Stimulated activated CD8-positive, alpha-beta memory T cell treated with anti-CD3 and anti-CD28 coated beads, Interleukin-12 subunit alpha, Interleukin-12 subunit beta, amount 100 ng/mL, for 4 hours (primary cell): ENCODE measurements at regions not wholly inside any gene's neighbourhood (a gene's known extent, or its start where the extent isn't known, plus 50 kb on each side); places are given as distances from the start of the nearest gene placed in this dataset.
"Not testable (repeated sequence)": the region's sequence is repeated elsewhere in the genome, so short reads cannot be mapped to it uniquely, and the experiment has no call there.

Experiments used
- DNase-seq: peaks from one replicate; pipeline ENCODE4 v3.0.0-alpha.2; 2020; ENCODE audit warnings: low read depth

DNA sequence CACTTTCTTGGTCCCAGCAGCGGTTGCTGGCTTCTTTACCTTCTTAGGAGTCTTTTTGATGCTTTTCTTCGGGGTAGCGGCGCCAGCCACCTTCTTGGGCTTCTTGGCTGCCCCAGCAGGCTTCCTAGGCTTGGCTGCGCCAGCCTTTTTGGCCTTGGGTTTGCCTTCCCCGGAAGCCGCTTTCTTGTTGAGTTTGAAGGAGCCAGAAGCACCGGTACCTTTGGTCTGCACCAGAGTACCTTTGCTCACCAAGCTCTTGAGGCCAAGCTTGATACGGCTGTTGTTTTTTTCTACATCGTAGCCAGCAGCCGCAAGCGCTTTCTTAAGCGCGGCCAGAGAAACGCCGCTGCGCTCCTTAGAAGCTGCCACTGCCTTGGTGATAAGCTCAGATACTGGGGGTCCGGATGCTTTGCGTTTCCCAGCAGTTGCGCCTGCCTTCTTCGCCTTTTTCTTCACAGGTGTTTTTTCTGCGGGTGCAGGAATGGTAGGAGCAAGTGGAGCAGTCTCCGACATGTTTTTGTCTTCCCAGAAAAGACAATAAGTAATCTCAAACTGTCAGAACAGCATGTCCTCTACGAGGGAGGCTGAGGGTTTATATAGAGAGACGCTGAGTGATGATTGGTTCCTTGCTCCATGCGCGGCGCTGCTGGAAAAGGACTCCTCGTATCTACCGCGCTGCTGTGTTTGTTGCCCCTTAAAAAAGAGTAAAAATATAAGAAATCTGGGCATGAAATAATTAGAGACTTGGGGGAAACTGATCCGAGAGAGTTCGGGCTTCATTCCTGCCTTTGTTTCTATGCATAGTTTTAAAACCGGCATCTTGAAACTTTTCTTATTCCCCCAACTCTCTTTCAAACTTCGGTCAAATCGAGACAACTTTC is 130.3 kb upstream of the BTN3A2 start:
- DNase-seq, result peak; percentile 38

DNA sequence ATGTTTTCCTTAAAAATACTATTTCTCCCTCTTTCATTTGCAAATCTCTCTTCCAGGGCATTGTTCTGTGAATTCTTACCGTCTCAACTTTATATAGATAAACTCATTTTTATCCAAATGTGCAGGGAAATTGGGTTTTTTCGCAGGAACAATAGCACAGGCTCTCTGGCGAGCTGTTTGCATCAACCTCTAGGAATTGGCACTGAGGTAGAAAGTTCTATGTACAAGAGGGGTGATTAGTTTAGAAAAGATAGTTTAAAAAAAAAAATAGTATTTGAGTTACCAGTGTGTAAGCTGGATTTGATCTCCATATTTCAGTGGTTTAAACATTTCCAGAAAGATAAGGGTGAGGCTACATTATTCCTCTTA is 129.7 kb upstream of the BTN3A2 start:
- DNase-seq, result no peak

DNA sequence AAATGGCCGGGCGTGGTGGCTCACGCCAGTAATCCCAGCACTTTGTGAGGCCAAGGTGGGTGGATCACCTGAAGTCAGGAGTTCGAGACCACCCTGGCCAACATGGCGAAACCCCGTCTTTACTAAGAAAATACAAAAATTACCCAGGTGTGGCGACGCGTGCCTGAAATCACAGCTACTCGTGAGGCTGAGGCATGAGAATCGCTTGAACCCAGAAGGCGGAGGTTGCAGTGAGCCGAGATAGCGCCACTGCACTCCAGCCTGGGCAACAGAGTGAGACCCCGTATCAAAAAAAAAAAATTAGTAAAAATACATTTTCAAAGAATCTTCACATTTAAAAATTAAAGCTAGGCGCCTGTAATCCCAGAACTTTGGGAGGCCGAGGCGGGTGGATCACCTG is 125.6 kb upstream of the BTN3A2 start:
- not testable (repeated sequence) for DNase-seq

DNA sequence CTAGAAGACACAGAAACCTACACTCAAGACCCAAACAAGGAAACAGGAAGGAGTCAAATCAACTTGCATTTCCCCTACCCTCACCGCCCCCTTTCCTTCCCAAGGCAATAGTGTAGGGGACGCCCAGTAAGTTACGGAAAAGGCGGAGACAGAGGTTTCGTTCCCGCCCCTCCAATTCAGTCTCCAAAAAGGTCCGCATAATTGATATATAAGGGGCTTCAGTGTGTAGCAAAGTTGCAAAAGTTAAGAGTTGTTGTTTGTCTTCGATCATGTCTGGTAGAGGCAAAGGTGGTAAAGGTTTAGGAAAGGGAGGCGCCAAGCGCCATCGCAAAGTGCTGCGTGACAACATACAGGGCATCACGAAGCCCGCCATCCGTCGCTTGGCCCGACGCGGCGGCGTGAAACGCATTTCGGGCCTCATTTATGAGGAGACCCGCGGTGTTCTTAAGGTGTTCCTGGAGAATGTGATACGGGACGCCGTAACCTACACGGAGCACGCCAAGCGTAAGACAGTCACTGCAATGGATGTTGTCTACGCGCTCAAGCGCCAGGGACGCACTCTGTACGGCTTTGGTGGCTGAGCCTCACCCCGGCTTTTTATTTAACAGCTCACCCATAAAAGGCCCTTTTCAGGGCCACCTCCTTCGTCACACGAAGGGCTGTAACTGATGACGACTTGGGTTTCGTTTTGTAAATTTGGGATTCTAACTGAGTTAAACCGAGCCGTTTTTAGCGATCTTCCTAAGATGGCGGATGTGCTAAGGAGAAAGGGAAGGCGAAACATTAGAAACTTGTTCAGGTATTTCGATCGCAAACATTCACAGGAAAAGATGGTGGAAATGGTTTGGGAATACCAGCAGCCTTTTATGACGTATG is 124.6 kb upstream of the BTN3A2 start:
- peak; percentile 41 for DNase-seq

DNA sequence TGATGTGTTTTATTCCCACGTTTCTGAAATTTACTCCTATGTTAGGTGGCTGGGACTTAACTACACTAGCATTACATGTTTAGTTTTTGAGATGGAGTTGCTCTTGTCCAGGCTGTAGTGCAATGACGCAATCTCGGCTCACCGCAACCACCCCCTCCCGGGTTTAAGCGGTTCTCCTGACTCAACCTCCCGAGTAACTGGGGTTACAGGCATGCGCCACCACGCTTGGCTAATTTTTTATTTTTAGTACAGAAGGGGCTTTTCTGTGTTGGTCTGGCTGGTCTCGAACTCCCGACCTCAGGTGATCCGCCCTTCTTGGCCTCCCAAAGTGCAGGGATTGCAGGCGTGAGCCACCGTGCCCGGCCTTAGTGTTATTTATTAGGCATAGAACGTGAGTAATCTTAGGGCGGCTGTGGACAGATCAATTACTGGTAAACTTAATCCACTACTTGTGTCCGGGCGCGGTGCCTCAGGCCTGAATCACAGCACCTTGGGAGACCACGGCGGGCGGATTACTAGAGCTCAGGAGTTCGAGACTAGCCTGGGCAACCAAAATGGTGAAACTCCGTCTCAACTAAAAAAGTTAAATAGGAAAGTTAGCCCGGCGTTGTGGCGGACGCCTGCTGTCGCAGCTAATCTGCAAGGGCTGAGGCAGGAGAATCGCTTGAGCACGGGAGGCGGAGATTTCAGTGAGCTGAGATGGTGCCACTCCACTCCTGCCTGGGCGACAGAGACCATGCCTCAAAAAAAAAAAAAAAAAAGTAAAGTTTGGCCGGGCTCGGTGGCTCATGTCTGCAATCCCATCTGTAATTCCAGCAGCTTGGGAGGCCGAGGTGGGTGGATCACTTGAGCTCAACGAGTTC is 123.7 kb upstream of the BTN3A2 start:
- DNase-seq, result peak; percentile 44

DNA sequence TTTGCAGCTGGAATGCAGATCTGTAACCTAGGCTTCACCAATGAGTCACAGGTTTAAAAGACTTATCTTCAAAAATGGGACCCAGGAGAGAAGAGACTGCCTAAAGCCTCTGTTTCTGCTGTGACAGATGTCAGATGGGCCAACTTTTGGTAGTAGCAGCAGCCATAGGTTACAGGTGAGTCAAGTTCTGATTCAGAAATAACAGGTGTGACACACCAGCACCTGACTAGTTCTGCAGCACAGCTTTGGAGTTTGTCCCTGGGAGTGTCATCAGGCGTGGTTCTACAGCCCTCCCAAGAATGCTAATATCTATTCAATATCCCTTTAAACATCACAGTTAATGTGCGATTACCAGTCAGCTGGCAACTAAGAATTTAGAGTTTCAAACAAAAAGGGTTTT is 121.9 kb upstream of the BTN3A2 start:
- DNase-seq, result no peak

DNA sequence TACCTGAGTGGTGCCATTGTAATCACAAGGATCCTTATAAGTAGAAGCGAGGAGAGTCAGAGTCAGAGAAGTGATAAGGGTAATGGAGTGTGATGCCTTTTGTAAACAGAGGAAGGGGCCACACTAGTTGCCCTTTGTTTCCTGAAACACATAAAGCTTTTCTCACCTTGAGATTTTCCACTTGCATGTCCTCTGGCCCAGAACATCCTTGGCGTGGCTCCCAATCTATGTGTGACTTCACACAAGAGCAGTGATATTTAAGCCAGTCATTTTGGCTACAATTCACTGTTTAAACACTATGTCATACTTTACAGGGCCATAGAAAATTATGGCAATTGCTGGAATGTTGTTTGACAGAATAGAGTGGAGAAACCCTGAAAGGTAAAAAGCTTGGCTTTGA is 121.2 kb upstream of the BTN3A2 start:
- DNase-seq, result no peak

GRCh38 chr6:26246058-26246457 is 118.9 kb upstream of the BTN3A2 start:
- no peak for DNase-seq

GRCh38 chr6:26246553-26246952 is 118.4 kb upstream of the BTN3A2 start:
- no peak for DNase-seq

GRCh38 chr6:26249707-26249956 is 115.4 kb upstream of the BTN3A2 start:
- DNase-seq, result no peak

DNA sequence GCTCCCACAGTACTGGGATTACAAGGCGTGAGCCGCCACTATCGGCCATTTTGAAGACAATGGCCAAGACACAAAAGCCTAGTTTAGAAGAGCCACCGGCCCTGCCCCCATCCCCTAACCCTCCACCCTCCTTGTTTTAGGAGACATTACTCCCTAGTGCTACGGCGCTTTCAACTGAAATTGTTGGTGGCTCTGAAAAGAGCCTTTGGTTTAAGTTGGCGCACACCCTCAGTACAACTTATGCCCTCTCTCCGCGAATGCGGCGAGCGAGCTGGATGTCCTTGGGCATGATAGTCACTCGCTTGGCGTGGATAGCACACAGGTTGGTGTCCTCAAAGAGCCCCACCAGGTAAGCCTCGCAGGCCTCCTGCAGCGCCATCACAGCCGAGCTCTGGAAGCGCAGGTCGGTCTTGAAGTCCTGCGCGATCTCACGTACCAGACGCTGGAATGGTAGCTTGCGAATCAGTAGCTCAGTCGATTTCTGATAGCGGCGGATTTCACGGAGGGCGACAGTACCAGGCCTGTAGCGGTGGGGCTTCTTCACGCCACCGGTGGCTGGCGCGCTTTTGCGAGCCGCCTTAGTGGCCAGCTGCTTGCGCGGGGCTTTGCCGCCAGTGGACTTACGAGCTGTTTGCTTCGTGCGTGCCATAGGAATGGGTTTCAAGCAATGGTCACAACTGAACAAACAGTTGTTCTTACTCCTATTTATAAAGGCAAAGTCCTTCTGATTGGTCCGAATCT is 114.9 kb upstream of the BTN3A2 start:
- peak; percentile 38 for DNase-seq

DNA sequence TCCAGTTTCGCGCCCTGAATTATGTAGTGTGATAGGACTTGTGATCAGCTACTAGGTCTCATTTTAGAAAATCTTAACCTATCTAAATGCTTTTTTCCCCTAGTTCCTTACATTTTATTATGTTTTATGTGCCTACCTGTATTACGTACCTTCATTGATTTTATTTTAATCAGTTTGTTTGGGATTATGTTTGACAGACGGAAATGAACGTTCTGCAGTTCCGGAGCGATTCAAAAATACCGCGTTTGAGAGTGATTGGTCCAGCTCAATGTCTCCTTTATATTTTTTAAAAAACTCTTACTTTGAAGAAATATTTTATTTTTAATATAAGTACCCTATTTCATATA is 114.3 kb upstream of the BTN3A2 start:
- no peak for DNase-seq

- peak; percentile 28 for DNase-seq
Measured at GRCh38 chr6:26251354-26252076, 113.5 kb upstream of the BTN3A2 start.

DNA sequence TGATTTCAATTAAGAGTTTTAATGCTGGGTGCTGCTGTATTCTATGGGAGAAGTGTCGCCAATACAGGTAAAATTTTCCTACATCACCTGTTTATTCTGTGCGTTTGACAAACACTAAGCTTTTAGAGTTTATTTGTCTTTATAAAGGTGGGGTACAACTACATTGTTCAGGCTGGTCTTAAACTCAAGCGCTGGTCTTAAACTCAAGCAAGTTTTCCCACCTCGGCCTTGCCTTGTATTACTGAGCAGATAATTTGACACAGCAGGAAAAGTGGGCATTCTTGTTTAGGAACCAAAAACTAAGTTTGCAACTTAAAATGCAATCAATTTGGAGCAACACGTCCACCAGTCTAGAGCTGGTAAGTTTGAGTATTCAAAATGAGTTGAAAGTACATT is 112.9 kb upstream of the BTN3A2 start:
- DNase-seq, result no peak

- no peak for DNase-seq
Measured at GRCh38 chr6:26254724-26255123, 110.3 kb upstream of the BTN3A2 start.

DNA sequence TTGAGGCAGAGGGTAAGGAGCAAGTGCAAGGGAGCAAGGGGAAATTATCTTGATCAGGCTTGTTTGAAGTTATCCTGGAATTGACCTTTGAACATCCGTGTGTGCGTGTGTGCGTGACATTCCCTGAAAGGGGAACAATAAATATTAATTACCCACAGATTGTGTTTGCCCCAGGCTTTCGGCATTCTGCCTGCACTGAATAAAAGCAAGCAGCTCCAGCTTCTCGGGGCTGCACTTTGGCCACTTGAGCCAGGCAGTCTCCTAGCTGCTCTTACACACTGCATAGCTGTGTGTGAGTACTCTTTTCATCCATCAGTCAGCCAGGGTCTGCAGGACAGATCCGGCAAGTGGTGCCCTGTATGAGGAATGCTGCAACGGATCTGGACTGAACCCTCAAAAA is 107.7 kb upstream of the BTN3A2 start:
- no peak for DNase-seq

- DNase-seq, result no peak
Measured at GRCh38 chr6:26258212-26258977, 106.6 kb upstream of the BTN3A2 start.

GRCh38 chr6:26260110-26260637 is 104.8 kb upstream of the BTN3A2 start:
- no peak for DNase-seq

DNA sequence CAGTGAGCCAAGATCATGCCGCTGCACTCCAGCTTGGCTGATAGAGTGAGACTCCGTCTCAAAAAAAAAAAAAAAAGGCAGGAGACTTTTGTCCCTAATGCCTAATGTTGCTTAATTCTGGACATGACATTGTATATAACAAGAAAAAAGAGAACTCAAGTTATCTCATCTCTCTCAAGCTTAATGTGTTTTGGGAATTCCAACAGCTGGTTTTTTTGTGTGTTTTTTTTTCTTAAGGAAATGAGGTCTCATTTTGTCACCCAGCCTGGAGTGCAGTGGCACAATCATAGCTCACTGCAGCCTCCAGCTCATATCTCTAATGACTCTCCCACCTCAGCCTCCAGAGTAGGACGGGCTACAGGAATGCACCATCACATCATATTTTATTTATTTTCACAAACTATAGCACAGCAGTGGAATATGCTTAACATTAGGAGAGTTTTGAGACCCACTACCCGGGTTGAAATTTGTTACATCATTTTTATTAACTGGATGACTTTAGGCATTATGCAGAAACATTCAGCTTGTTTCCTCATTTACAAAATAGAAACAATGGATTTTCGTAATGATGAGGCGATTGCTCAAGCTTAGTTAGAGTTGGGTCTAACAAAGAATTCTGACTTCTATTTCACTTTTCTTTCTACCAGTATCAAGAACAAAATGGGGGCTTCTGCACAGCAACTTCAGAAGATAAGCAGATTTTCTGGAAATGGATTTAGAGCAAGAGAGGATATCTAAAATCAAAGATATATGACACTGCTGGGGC is 104.1 kb upstream of the BTN3A2 start:
- no peak for DNase-seq
